HL-60 (cell line): ENCODE measurements at regions not wholly inside any gene's neighbourhood (a gene's known extent, or its start where the extent isn't known, plus 50 kb on each side); places are given as distances from the start of the nearest gene placed in this dataset.

Experiments used
- CTCF ChIP-seq: IDR thresholded peaks from one replicate; pipeline ENCODE4 v1.5.1; 2011; ENCODE audit warnings: low read length, control low read depth, inconsistent platforms; ENCODE audit not compliant: insufficient read depth
- POLR2AphosphoS5 ChIP-seq: IDR thresholded peaks from 2 replicates; pipeline ENCODE4 v1.6.1; 2012; ENCODE audit warnings: low read depth

GRCh38 chr2:182522972-182523473, 96.2 kb upstream of the PDE1A start:
- TF ChIP-seq CTCF (no peak), POLR2AphosphoS5 (no peak)
